Astrocyte of the hippocampus (primary cell): ENCODE measurements at regions not wholly inside any gene's neighbourhood (a gene's known extent, or its start where the extent isn't known, plus 50 kb on each side); places are given as distances from the start of the nearest gene placed in this dataset.
A peak's percentile ranks its signal among the peaks of the same experiment; 100 is the strongest.

Experiments
- DNase-seq: peaks from one replicate; pipeline ENCODE4 v3.0.0; 2011; ENCODE audit warnings: low read depth, low spot score

- DNase-seq = no peak
These were observed 67.7 kb upstream of the DRGX start for GRCh38 chr10:49463605-49464004.

GRCh38 chr10:49458869-49459268 is 63.0 kb upstream of the DRGX start:
- no peak for DNase-seq

GRCh38 chr10:49457686-49458085 is 61.8 kb upstream of the DRGX start:
- DNase-seq = peak; percentile 67

- no peak for DNase-seq
These were observed 53.0 kb upstream of the DRGX start for GRCh38 chr10:49448924-49449323.

GRCh38 chr10:49446031-49446430 is 50.1 kb upstream of the DRGX start:
- peak; percentile 11 for DNase-seq
